ENCODE measurements at regions not wholly inside any gene's neighbourhood (a gene's known extent, or its start where the extent isn't known, plus 50 kb on each side); places are given as distances from the start of the nearest gene placed in this dataset.

DNA sequence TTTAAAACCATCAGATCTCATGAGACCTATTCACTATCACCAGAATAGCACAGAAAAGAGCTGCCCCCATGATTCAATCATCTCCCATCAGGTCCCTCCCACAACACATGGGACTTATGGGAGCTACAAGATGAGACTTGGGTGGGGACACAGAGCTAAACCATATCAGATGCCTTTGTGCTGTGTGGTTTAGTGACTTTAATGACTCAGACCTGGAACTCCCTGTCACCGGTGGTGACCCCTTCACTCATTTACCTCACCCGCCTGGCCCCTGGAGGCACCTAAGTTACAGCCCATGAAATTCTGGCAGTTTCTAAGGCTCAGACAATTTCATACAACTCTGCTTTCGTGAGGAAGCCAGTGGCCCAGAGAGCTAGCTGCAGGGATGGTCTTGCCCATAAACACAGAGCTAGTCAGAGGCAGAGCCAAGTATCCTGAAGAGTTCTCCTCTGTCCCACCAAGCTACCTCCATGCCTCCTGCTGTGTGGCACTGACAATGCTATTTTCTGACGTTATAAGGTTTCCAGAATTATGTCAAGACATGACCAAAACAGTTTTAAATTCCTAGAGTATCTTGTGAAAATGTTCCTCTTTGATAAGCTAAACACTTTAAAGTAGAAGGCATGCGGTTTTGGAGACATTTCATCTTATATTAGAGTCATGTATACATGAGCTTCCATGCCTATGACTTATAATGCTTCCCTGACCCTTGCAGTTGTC, 231.1 kb upstream of the IL12A start:
- no peaks in the 10 kb centered on the region for H3K9me2 ChIP-seq (replicated peaks; ENCODE audit: control insufficient read depth, low read length)
- H3K9me3 ChIP-seq (ENCODE audit: control insufficient read depth, insufficient read depth, low read length), result peaks cover 4% of the 10 kb centered on the region; the same call in 1 of the 2 replicates
- no peak overlapping the region for H3K27ac ChIP-seq (ENCODE audit: low read depth, low read length)
- no peaks in the 10 kb centered on the region for H3F3A ChIP-seq (ENCODE audit: control insufficient read depth, insufficient read depth)
- H4K20me1 ChIP-seq (ENCODE audit: control insufficient read depth, insufficient read depth, low read depth, low read length), result no peaks in the 10 kb centered on the region
- no peak overlapping the region for H3K4me2 ChIP-seq (ENCODE audit: low read length)
- no peaks in the 10 kb centered on the region for H3K79me2 ChIP-seq (ENCODE audit: control insufficient read depth, low read length)
- TF ChIP-seq CTCF (IDR thresholded peaks at IDR 0.05; ENCODE audit: low read depth, low read length, poor library complexity, severe bottlenecking), result no peak
- no peak for TF ChIP-seq EZH2phosphoT487 (IDR thresholded peaks at IDR 0.05; ENCODE audit: borderline replicate concordance, low read length)
- no peak overlapping the region for H3K4me3 ChIP-seq (ENCODE audit: low read length)
- H3K27me3 ChIP-seq (ENCODE audit: control insufficient read depth, low read length), result peaks cover 13% of the 10 kb centered on the region
- H3K4me1 ChIP-seq (ENCODE audit: control insufficient read depth, low read length), result no peaks in the 10 kb centered on the region
- no peaks in the 10 kb centered on the region for H3K36me3 ChIP-seq (ENCODE audit: control insufficient read depth, low read length)

DNA sequence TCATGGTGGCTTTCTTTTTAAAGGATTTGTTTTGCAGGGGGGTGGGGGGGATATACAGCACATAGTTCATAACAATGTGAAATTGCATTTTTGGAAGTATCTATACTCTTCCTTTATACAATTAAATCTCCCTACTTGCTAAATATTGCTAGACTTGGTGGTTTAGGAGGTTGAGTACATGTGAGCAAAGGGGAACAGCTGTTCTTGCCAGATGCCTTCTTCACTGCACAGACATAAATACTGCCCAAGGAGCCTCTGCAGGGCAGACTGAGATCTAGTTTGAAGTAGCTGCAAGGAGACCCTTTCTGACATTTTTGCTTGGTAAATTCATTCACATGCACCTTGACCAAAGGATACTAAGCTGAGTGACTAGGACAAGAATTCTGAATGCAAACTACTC, 228.6 kb upstream of the IL12A start:
- TF ChIP-seq EZH2phosphoT487 (IDR thresholded peaks at IDR 0.05; ENCODE audit: borderline replicate concordance, low read length), result no peak
- TF ChIP-seq CTCF (IDR thresholded peaks at IDR 0.05; ENCODE audit: low read depth, low read length, poor library complexity, severe bottlenecking), result no peak
- no peaks in the 10 kb centered on the region for H3K9me2 ChIP-seq (replicated peaks; ENCODE audit: control insufficient read depth, low read length)
- H3K27me3 ChIP-seq (ENCODE audit: control insufficient read depth, low read length), result peaks cover 36% of the 10 kb centered on the region
- H3K4me2 ChIP-seq (ENCODE audit: low read length), result no peak overlapping the region
- no peak overlapping the region for H3K4me3 ChIP-seq (ENCODE audit: low read length)
- no peak overlapping the region for H3K27ac ChIP-seq (ENCODE audit: low read depth, low read length)
- no peaks in the 10 kb centered on the region for H3K36me3 ChIP-seq (ENCODE audit: control insufficient read depth, low read length)
- H4K20me1 ChIP-seq (ENCODE audit: control insufficient read depth, insufficient read depth, low read depth, low read length), result no peaks in the 10 kb centered on the region
- H3K9me3 ChIP-seq (ENCODE audit: control insufficient read depth, insufficient read depth, low read length), result peaks cover 4% of the 10 kb centered on the region; the same call in 1 of the 2 replicates
- no peaks in the 10 kb centered on the region for H3K79me2 ChIP-seq (ENCODE audit: control insufficient read depth, low read length)
- H3K4me1 ChIP-seq (ENCODE audit: control insufficient read depth, low read length), result peaks cover 8% of the 10 kb centered on the region; the same call in 1 of the 2 replicates
- H3F3A ChIP-seq (ENCODE audit: control insufficient read depth, insufficient read depth), result no peaks in the 10 kb centered on the region

GRCh38 chr3:159761369-159761768, 227.3 kb upstream of the IL12A start:
- no peaks in the 10 kb centered on the region for H3K9me2 ChIP-seq (replicated peaks; ENCODE audit: control insufficient read depth, low read length)
- no peak overlapping the region for H3K4me2 ChIP-seq (ENCODE audit: low read length)
- peaks cover 8% of the 10 kb centered on the region; the same call in 1 of the 2 replicates for H3K4me1 ChIP-seq (ENCODE audit: control insufficient read depth, low read length)
- H3F3A ChIP-seq (ENCODE audit: control insufficient read depth, insufficient read depth), result no peaks in the 10 kb centered on the region
- no peaks in the 10 kb centered on the region for H3K36me3 ChIP-seq (ENCODE audit: control insufficient read depth, low read length)
- H3K27ac ChIP-seq (ENCODE audit: low read depth, low read length), result no peak overlapping the region
- peaks cover 49% of the 10 kb centered on the region for H3K27me3 ChIP-seq (ENCODE audit: control insufficient read depth, low read length)
- H4K20me1 ChIP-seq (ENCODE audit: control insufficient read depth, insufficient read depth, low read depth, low read length), result no peaks in the 10 kb centered on the region
- TF ChIP-seq CTCF (IDR thresholded peaks at IDR 0.05; ENCODE audit: low read depth, low read length, poor library complexity, severe bottlenecking) (no peak), EZH2phosphoT487 (IDR thresholded peaks at IDR 0.05; ENCODE audit: borderline replicate concordance, low read length) (no peak)
- no peak overlapping the region for H3K4me3 ChIP-seq (ENCODE audit: low read length)
- H3K79me2 ChIP-seq (ENCODE audit: control insufficient read depth, low read length), result no peaks in the 10 kb centered on the region
- peaks cover under 1% of the 10 kb centered on the region; the same call in 1 of the 2 replicates for H3K9me3 ChIP-seq (ENCODE audit: control insufficient read depth, insufficient read depth, low read length)

All from DOHH2 (cell line).